ENCODE measurements at regions not wholly inside any gene's neighbourhood (a gene's known extent, or its start where the extent isn't known, plus 50 kb on each side); places are given as distances from the start of the nearest gene placed in this dataset.

- H3K36me3 Mint-ChIP-seq (ENCODE audit: low read depth): peaks cover 7% of the 10 kb centered on the region; the same call in 1 of the 2 replicates
- H3K4me1 Mint-ChIP-seq (ENCODE audit: low read depth): peaks cover 49% of the 10 kb centered on the region
- H3K9me3 Mint-ChIP-seq: no peaks in the 10 kb centered on the region
- no peaks in the 10 kb centered on the region for H3K27me3 Mint-ChIP-seq (ENCODE audit: insufficient read depth)
- TF ChIP-seq, protein P1, sequence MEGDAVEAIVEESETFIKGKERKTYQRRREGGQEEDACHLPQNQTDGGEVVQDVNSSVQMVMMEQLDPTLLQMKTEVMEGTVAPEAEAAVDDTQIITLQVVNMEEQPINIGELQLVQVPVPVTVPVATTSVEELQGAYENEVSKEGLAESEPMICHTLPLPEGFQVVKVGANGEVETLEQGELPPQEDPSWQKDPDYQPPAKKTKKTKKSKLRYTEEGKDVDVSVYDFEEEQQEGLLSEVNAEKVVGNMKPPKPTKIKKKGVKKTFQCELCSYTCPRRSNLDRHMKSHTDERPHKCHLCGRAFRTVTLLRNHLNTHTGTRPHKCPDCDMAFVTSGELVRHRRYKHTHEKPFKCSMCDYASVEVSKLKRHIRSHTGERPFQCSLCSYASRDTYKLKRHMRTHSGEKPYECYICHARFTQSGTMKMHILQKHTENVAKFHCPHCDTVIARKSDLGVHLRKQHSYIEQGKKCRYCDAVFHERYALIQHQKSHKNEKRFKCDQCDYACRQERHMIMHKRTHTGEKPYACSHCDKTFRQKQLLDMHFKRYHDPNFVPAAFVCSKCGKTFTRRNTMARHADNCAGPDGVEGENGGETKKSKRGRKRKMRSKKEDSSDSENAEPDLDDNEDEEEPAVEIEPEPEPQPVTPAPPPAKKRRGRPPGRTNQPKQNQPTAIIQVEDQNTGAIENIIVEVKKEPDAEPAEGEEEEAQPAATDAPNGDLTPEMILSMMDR (IDR thresholded peaks at IDR 0.05): no peak
- no peak for DNase-seq
- no peak overlapping the region for H3K27ac Mint-ChIP-seq
- H3K4me3 Mint-ChIP-seq: no peak overlapping the region
Observed at GRCh38 chr4:186775902-186776301, 52.2 kb upstream of the FAT1 start.

DNA sequence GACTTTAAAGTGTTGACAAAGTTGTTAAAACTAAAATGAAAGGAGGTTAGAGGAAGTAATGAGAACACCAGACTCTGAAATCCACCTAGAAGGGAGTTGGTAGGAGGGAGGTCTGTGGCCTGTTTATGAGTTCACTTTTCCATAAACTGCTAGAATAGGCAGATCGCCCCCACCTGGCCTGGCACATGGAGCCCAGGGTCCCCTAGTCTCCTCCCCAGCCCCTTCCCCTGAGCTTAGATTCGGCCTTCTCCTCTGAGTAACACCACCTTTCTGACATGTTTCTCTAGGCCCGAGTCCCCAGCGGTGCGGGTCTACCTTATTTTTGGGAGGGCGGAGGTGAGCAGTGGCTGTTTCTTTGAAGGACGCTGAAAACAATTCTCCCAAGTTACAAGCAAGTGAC lies 54.5 kb upstream of the FAT1 start:
- Mint-ChIP-seq H3K27ac (no peak overlapping the region), H3K36me3 (ENCODE audit: low read depth) (peaks cover 7% of the 10 kb centered on the region; the same call in 1 of the 2 replicates), H3K4me3 (no peak overlapping the region), H3K27me3 (ENCODE audit: insufficient read depth) (no peaks in the 10 kb centered on the region), H3K9me3 (no peaks in the 10 kb centered on the region), H3K4me1 (ENCODE audit: low read depth) (peaks cover 39% of the 10 kb centered on the region)
- DNase-seq: no peak
- TF ChIP-seq, protein P1 (IDR thresholded peaks at IDR 0.05): no peak

DNA sequence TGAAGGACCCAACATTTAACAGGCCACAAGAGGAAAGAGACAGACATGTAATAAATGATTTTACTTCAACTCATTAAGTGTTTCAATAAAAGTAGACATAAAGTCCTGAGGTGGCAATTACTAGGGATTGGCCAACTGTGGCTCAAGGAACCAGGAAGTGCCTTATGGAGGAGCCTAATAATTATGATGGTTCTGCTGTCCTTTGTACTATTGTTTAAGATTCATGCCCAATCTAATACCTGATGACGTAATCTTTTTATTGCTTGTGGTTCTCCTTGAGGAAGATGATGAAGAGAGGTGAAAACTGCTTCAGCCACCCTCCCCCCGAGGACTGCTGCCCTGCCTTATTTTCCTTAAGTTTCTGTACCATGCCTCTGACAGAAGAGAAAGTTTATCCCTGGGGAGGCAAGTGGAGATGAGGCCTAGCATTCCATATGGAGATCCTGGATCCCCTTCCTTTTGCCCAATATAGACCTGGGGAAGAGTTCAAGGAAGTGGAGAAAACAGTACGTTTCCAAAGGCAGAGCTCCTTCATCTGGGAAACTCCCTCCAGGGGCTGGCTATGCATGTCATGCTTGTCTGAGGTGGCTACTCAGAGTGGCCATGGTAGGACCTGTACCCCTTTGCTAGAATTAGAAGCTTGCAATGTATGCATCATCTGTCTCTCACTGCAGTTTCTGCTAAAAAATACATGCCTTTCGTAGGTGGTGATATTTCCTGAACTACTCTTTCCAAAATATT lies 56.8 kb upstream of the FAT1 start:
- H3K4me3 Mint-ChIP-seq: no peak overlapping the region
- no peaks in the 10 kb centered on the region for H3K9me3 Mint-ChIP-seq
- no peaks in the 10 kb centered on the region for H3K27me3 Mint-ChIP-seq (ENCODE audit: insufficient read depth)
- no peak for DNase-seq
- TF ChIP-seq, protein P1 (IDR thresholded peaks at IDR 0.05): no peak
- peaks cover 33% of the 10 kb centered on the region for H3K4me1 Mint-ChIP-seq (ENCODE audit: low read depth)
- H3K27ac Mint-ChIP-seq: no peak overlapping the region
- peaks cover 7% of the 10 kb centered on the region; the same call in 1 of the 2 replicates for H3K36me3 Mint-ChIP-seq (ENCODE audit: low read depth)

DNA sequence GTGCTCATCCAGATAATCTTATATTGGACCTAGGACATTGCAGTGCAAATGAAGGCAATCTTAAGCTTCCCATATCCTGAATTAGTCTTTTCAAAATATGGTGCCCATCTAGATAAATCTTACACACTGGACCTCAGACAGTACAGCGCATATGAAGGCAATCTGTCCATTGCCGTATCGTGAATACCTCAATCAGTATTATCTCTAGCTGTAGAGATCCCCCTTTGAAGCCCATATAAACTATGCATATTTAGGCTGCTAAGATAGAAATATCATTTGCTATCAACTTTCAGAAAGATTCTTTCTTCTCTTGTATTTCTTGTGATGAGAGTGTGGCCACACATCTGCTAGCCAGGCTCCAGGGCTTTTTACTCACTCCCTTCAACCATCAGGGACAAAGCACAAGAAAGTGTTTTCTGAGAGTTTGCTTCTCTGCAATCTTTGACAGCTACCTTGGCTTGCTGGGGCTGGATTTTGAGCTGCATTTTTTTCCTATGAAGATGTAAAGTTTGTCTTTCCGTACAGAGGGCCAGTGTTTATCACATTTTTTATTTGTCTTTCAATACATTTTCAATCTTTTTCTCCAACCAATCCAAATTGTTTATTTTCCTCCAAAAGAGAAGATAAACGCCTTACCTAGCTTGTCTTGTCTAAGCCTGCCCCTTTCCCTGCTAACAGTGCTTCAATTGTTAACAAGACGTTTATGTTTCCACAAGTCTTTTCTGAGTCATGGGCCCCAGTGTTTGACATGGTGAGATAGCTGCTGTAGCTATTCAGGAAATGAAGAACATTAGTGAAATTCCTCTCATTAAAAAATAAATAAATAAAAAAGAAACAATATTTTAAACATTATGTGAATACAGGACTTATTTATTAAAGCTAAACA lies 57.6 kb upstream of the FAT1 start:
- TF ChIP-seq, protein P1 (IDR thresholded peaks at IDR 0.05): no peak
- Mint-ChIP-seq H3K36me3 (ENCODE audit: low read depth) (peaks cover 7% of the 10 kb centered on the region; the same call in 1 of the 2 replicates), H3K27me3 (ENCODE audit: insufficient read depth) (no peaks in the 10 kb centered on the region), H3K9me3 (no peaks in the 10 kb centered on the region), H3K4me3 (peak overlapping the region; percentile 44), H3K27ac (peak overlapping the region; percentile 37), H3K4me1 (ENCODE audit: low read depth) (peaks cover 26% of the 10 kb centered on the region)
- peak; percentile 47 for DNase-seq

GRCh38 chr4:186782302-186782701 lies 58.6 kb upstream of the FAT1 start:
- Mint-ChIP-seq H3K4me1 (ENCODE audit: low read depth) (peaks cover 23% of the 10 kb centered on the region), H3K27me3 (ENCODE audit: insufficient read depth) (no peaks in the 10 kb centered on the region), H3K27ac (no peak overlapping the region), H3K4me3 (no peak overlapping the region), H3K36me3 (ENCODE audit: low read depth) (peaks cover 7% of the 10 kb centered on the region; the same call in 1 of the 2 replicates), H3K9me3 (no peaks in the 10 kb centered on the region)
- TF ChIP-seq, protein P1 (IDR thresholded peaks at IDR 0.05): no peak
- no peak for DNase-seq

Measured in HFFc6 (cell line).